ENCODE measurements at regions not wholly inside any gene's neighbourhood (a gene's known extent, or its start where the extent isn't known, plus 50 kb on each side); places are given as distances from the start of the nearest gene placed in this dataset.
"Not testable (repeated sequence)": the region's sequence is repeated elsewhere in the genome, so short reads cannot be mapped to it uniquely, and the experiment has no call there.

- DNase-seq, result no peak
Measured at GRCh38 chr2:125224830-125225229, 1199.7 kb downstream of the CNTNAP5 start.

GRCh38 chr2:125227843-125228392, 1202.8 kb downstream of the CNTNAP5 start:
- DNase-seq, result no peak

- DNase-seq, result no peak
Measured at GRCh38 chr2:125240870-125241269, 1215.8 kb downstream of the CNTNAP5 start.

GRCh38 chr2:125243074-125243473, 1218.0 kb downstream of the CNTNAP5 start:
- DNase-seq, result no peak

GRCh38 chr2:125254010-125254409, 1228.9 kb downstream of the CNTNAP5 start:
- no peak for DNase-seq

GRCh38 chr2:125259451-125259850, 1234.4 kb downstream of the CNTNAP5 start:
- no peak for DNase-seq

GRCh38 chr2:125260366-125260930, 1235.4 kb downstream of the CNTNAP5 start:
- not testable (repeated sequence) for DNase-seq

- DNase-seq, result no peak
Measured at GRCh38 chr2:125264453-125264852, 1239.4 kb downstream of the CNTNAP5 start.

- no peak for DNase-seq
Measured at GRCh38 chr2:125267683-125268082, 1242.6 kb downstream of the CNTNAP5 start.

- DNase-seq, result no peak
Measured at GRCh38 chr2:125272651-125273050, 1247.6 kb downstream of the CNTNAP5 start.

- no peak for DNase-seq
Measured at GRCh38 chr2:125274718-125275117, 1249.6 kb downstream of the CNTNAP5 start.

- no peak for DNase-seq
Measured at GRCh38 chr2:125280265-125280664, 1255.2 kb downstream of the CNTNAP5 start.

GRCh38 chr2:125281242-125281641, 1256.2 kb downstream of the CNTNAP5 start:
- no peak for DNase-seq

GRCh38 chr2:125296742-125297141, 1271.7 kb downstream of the CNTNAP5 start:
- no peak for DNase-seq

- DNase-seq, result no peak
Measured at GRCh38 chr2:125310657-125311364, 1285.7 kb downstream of the CNTNAP5 start.

GRCh38 chr2:125312342-125312741, 1287.3 kb downstream of the CNTNAP5 start:
- DNase-seq, result no peak

GRCh38 chr2:125313806-125314205, 1288.7 kb downstream of the CNTNAP5 start:
- DNase-seq, result no peak

- no peak for DNase-seq
Measured at GRCh38 chr2:125318740-125319139, 1293.7 kb downstream of the CNTNAP5 start.

- DNase-seq, result no peak
Measured at GRCh38 chr2:125324273-125324672, 1299.2 kb downstream of the CNTNAP5 start.

- no peak for DNase-seq
Measured at GRCh38 chr2:125330133-125330532, 1305.0 kb downstream of the CNTNAP5 start.

GRCh38 chr2:125341353-125341752, 1314.6 kb upstream of the GYPC start:
- DNase-seq, result no peak

GRCh38 chr2:125353542-125353941, 1302.4 kb upstream of the GYPC start:
- DNase-seq, result not testable (repeated sequence)

- no peak for DNase-seq
Measured at GRCh38 chr2:125364192-125364983, 1291.6 kb upstream of the GYPC start.

GRCh38 chr2:125364984-125365265, 1291.0 kb upstream of the GYPC start:
- DNase-seq, result no peak

Data from RPMI8226 (cell line).